ENCODE measurements at regions not wholly inside any gene's neighbourhood (a gene's known extent, or its start where the extent isn't known, plus 50 kb on each side); places are given as distances from the start of the nearest gene placed in this dataset.

- TF ChIP-seq POLR2A (IDR thresholded peaks at IDR 0.05) (no peak), POLR2AphosphoS5 (IDR thresholded peaks at IDR 0.05) (no peak), CTCF (IDR thresholded peaks at IDR 0.05 in 8 of 11, conservative IDR thresholded peaks at IDR 0.05 in 3 of 11) (no peak)
These were observed 134.8 kb upstream of the TP53TG3C start for GRCh38 chr16:33059206-33059605.
